Ammon's horn (tissue), 1 donor: ENCODE measurements at regions not wholly inside any gene's neighbourhood (a gene's known extent, or its start where the extent isn't known, plus 50 kb on each side); places are given as distances from the start of the nearest gene placed in this dataset.

Source experiments
- DNase-seq: peaks from one replicate; pipeline ENCODE4 v3.0.0-alpha.2; 2016; ENCODE audit warnings: low spot score

DNA sequence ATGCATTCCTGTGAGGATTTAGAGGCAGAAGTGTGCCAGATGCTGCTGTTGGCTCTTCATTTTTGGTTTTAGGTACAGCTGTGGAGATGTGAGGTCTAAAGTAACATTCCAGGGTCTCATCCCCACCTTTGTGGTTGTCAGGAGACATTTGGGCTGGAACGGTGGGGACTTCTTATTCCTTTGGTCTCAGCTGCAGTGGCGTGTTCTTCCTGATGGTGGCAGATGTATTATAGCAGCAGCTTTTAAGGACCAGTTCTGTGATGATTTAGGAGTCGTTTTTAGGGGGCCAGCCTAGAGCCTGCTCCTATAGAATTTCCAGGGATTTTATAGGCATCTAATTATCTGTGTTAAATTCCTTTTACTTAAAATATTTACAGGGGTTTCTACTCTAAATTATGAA lies 221.0 kb upstream of the EOMES start:
- no peak for DNase-seq

DNA sequence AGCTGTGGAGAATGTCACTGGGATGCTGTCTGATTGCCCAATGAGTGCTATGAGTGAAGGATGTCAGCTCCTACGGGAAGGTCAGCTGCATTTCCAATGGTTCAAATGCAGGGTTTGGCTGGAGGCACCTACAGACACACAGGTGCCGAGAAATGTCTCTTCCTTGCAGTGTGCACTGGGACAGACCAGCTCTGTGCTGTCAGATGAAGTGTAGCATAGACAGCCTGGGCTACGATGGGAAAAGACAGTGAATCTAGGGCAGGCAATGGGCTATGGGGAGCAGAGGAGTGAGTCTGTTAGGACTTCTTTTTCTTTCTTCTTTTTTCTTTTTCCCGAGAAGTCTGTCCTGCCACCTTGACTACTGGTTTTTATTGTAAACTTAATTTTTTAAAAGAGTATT lies 223.1 kb upstream of the EOMES start:
- DNase-seq: no peak

DNA sequence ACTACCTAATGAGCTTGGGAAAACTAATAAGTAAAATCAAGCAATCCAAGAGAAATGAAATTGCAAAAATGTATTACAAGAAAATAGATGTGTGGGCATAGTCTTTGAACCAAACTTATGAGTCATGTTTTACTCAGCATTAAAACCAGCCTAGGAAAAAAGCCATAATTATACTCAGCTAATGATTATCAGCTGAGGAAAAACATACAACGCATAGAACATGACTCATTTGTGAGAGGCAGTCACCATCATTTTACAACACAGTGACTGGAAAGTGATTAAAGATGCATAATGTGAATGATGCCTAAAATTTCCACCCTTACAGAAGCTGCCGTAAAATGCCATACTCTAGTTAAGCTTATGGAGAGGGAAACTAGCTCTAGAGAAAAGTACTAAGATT lies 238.0 kb upstream of the EOMES start:
- no peak for DNase-seq

DNA sequence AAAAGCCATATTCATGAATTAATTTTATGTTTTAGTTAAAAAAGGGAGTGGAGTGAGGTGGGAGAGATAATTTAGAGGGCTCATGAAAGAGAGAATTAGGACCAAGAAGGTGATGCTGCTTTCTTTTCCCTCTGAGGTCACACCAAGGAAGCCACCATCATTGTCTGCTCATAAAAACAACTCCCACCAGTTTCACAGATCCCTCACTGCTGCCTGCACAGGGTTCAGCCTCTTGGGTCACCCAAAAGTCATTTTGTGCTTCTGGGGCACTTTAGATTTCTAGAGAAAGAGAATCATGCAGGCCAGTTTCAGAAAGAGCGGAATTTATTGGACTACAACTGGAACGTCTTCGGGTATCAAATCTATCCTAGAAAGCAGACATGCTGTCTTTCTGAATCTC lies 241.4 kb upstream of the EOMES start:
- no peak for DNase-seq

- DNase-seq: no peak
Measured at GRCh38 chr3:27971600-27971999, 249.5 kb upstream of the EOMES start.

GRCh38 chr3:27976933-27977332 lies 254.8 kb upstream of the EOMES start:
- DNase-seq: no peak

- DNase-seq: no peak
Measured at GRCh38 chr3:27978440-27978839, 256.3 kb upstream of the EOMES start.

- DNase-seq: no peak
Measured at GRCh38 chr3:27985369-27986035, 255.9 kb upstream of the CMC1 start.

- no peak for DNase-seq
Measured at GRCh38 chr3:27986234-27986879, 255.1 kb upstream of the CMC1 start.

DNA sequence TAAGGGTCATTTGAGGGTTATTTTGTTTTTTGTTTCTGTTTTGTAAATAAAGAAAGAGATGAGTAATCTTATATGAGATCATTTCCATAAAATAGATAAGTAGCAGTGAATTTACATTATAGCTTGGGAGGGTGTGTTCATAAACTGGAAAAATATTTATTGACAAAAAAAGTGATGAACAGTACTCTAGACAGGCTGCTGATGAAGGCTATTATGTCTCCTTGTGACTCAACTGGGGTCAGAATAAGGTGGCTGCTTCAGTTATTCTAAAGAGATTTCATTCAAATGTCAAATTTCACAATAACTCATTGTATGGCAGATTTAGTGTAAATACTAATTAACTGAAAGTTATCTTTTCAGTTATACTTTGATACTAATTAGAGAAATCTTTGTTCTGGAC lies 251.1 kb upstream of the CMC1 start:
- no peak for DNase-seq

GRCh38 chr3:27990837-27991236 lies 250.6 kb upstream of the CMC1 start:
- DNase-seq: no peak

DNA sequence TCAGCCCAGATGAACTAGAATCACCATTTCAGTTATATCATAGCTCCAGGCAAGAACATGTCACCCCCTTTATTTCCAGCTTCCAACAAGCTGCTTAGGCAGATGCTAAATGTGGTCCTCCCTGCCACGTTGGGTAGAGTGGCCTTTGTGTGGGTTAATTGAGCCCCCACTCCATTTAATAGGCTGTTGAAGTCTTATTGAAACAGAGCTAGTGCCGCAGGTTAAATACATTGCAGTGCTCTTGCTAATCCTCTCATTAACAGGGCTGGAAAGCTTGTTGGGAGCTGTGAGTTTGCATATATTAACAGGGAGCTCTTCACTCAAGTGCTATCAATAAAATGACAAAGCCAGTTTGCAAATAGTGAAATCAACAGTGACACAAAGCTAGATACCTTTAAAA lies 248.4 kb upstream of the CMC1 start:
- no peak for DNase-seq

- DNase-seq: no peak
Measured at GRCh38 chr3:28000608-28001007, 240.8 kb upstream of the CMC1 start.

- no peak for DNase-seq
Measured at GRCh38 chr3:28008235-28008634, 233.2 kb upstream of the CMC1 start.

- DNase-seq: no peak
Measured at GRCh38 chr3:28012830-28013229, 228.6 kb upstream of the CMC1 start.

DNA sequence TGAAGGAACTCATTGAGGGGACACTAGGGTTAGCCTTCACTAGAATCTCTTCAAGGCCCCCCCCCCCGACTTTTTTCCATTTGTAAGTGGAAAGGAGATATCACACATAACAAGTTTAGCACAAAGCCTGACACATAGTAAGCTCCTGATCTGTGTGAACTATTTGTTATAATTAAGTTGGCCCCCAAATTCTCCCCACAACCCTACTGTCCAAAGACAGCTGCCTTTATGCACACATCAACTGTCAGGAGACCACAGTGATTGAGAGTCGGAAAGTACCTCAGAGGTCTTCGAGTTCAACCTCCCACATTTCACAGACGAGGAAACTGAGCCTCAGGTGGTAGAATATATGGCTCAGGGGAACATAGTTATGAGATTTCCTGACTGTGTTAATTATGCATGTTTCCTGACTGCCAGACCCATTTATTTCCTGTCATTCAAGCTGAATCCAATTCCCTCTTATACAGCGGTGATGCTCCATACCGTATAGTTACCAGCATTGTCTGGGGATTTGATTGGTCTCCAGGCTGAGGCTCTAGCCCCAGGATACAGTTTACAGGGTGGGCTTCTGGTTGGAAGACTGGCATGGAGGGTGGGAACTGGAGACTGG lies 227.4 kb upstream of the CMC1 start:
- DNase-seq: no peak

DNA sequence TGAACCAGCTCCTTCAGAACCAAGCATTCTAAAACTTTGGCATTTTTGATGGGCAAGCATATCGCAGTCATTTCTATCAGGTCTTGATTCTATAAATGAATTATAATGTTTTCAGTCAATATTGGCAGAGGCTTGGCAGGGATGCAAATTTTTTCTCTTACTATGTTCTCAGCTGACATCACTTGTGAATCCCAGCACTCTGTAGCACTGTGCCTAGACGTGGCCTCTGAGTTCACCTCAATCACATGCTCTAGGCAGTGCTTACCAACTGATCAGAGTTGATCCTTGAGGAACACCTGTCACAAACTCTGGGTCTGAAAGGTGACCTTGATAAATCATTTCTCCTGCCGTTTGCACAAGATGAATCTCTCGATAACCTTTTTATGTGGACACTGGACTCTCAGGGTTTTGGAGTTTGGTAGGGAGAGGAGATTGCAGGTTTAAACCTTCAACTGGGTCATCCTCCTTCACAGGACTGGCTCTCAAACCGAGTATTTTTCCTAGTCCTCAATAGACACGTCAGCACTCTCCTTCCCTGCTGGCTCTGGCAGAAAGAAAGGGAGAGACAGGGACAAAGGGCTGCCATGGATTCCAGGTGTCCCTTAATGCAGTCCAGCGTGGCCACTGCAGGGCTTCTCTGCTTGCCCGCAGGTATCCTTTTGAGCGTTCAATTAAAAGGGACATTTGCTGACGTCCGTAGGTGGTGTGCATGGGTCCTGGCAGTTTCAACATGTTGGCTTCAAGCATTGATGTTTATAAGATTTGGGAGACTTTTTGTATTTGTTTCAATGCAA lies 222.3 kb upstream of the CMC1 start:
- no peak for DNase-seq

DNA sequence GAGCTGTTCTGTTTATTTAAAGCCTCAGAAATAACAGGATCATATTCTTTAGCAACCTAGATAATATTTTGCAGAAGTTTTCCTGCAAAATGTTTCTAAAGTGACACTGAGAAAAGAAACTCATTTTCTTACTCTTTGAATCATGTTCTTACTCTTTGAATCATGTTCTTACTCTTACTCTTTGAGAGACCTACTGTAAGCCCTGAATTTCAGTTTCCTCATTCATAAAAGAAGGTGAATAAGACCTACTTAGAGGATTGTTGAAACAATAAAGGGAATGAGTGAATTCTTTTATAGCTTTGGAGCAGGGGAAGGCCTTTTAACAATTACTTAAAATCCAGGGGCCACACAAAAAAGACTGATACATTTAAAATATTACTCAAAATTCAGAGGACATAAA lies 221.7 kb upstream of the CMC1 start:
- DNase-seq: no peak

- DNase-seq: no peak
Measured at GRCh38 chr3:28022916-28023315, 218.5 kb upstream of the CMC1 start.

GRCh38 chr3:28028554-28028953 lies 212.9 kb upstream of the CMC1 start:
- DNase-seq: no peak

GRCh38 chr3:28033059-28033784 lies 208.2 kb upstream of the CMC1 start:
- no peak for DNase-seq
